Amniotic stem cell (primary cell): ENCODE measurements at regions not wholly inside any gene's neighbourhood (a gene's known extent, or its start where the extent isn't known, plus 50 kb on each side); places are given as distances from the start of the nearest gene placed in this dataset.

Source experiments
- DNase-seq: peaks from one replicate; lab custom pipeline; 2025; lab: John Stamatoyannopoulos, UW

DNA sequence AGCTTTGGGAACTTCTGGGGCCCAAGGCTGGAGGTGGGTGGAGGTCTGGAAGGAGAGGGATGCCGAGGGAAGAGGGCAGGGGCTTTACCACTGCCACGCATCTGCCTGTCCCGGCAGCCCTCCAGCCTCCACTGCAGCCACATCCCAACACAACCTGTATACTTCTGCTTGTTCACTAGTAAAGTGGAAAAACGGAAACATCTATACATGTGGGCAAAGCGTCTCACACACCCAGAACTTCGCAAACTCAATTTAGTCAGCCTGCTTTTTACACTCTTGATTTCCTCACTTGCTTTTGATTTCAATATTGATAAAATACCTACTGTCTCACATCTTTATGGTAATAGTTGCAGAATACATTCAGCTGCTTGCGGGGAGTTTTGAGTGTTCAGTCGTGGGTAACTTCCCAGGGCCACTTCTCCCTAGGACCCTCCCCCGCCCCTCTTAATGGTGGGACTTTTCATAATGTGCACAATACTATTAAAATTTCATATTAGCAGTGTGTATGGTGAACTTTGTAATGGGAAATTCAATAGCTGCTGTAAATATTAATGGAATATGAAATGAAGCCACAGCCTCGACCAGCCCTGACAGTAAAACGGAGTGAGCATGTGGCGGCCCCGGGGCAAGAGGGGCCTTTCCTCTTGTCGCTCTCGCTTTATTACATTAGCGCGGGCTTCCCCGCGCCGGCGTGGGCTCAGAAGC is 85.2 kb downstream of the NR2F2 start:
- DNase-seq = no peak

DNA sequence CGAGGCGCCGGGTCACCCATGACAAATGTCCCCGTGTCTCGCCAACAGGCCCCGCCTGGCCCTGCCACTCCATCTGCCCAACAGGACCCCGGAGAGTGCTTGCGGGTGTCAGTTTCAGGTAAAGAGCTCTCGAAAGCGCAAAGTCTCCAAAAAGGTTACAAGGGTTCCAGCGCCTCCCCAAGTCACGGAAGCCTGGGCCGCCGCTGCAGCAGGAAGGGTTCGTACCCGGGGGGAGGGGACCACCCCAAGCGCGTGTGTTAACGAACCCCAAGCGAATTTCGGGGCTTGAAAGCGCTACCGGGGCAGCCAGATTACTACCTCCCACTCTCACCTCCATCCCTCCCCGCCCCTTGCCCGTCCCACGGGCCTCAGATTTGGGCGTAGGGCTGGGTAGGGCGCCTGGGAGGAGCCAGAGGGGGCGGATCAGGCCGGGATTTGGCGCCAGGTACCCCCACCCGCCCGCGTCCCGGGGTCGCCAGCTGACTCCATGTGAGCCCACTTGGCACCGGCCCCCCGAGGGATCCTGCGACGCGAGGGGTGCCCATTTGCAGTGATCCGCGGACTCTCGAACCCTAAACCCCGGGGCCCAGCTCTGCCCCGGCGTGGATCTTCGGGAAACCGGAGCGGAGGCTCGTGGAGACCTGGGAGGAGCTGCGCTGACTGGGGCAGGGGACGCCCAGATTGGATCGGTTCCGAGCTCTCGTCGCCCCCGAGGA is 85.9 kb downstream of the NR2F2 start:
- DNase-seq = no peak

DNA sequence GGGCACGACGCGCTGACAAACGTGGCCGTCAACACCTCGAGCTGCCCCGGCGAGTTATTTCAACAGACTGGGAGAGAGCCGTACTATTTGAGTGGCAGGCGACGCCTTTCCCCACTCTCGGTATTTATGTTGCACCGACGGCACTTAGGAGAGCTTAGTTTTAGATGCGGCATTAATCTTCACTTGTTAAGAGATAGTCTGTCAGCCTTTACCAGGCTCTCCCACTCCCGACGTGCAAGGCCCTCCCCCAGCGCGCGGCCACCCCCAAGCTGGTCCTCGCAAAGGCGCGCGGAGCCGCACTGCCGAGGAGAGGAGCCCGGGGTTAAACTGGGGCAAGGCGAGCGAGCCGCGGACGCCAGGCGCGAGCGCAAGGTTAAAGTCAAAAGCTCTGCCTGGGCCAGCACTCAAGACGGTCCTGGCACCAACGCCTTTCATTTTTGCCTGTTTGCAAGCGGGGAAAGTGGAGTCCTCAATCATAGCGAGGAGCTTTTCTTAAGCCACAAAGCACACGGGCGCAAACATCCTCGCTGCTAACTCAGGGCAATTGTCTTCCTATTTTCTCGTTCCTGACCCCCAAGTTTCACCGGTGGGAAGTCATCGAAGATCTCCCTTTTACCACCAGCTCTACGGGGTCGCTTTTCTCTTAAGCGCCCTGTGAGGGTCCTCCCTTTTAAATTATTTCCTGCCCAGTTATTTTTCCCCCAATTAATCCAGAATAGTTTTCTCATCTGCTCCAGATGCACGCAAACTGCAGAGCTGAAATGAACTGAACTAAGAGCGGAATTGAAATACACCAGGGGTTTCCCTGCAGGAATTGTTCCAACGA is 86.6 kb downstream of the NR2F2 start:
- no peak for DNase-seq

DNA sequence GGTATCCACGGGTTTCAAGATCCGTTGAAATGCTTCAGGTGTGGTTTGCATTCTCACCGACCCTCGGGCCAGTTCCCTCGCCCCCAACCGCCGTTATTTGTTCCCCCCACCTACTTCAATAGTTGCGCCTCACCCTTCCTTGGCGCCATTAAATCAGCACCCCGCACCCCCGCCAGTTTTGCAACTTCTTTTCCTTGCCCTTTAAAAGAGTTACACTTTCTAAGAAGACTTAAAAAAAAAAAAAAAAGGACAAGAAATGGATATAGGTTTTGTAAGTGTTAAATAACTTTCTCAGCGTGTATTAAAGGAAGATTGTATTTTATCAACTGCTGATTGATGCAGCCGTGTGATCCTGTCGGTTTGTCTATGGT is 87.2 kb downstream of the NR2F2 start:
- no peak for DNase-seq

DNA sequence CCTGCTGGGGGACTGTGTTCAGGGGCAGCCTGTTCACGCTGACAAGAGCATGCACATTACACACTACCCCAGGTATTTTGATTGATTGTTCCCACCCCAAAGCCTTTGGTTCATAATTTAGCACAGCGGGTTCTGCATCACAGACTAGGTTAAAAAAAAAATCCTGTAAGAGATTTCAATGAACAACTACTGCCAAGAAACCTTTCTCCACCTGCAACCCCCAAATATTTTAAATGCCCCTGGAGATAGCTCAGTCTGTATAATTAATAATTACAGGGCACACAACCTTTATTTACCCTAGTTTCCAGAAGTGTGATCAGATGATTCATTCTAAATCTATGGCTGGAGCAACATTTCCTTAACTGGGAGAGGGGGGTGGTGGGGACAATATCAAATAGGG is 87.6 kb downstream of the NR2F2 start:
- DNase-seq = no peak

DNA sequence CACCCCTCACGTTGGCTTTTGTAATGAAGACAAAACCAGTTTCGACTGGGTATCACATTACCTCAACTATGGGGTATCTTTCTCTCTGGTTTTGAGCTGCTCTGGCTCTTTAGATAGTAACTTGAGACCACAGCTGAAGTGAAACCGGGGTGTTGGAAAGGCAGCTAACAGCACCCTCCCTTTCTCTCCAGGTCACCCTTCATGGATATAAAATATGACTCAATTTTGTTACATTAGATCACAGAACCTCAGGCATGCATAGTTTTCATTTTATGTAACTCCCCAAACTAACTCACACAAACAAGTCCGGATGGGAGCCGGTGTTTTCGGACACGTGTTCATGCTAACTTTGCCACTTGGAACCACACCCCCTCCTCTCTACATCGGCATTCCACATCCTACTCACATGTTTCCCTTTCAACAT is 90.7 kb downstream of the NR2F2 start:
- DNase-seq = no peak

DNA sequence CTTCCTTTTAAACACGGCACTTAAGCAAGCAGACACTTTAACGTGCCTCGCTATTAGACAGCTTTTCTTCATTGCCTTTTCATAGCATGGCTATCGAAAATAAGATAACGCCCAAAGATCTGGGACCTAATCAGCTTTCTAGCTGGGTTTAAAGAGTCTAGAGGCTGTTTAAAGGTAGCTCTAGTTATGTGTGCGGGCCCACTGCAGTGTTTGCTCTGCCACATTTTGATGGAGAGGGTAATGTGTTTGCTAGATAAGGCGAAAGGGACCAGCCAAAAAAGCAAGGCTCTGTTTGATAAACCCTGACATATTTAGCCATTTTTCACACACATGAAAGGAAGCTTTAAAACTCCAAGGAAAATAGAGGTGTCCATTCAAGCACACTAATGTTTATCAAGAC is 91.6 kb downstream of the NR2F2 start:
- no peak for DNase-seq

DNA sequence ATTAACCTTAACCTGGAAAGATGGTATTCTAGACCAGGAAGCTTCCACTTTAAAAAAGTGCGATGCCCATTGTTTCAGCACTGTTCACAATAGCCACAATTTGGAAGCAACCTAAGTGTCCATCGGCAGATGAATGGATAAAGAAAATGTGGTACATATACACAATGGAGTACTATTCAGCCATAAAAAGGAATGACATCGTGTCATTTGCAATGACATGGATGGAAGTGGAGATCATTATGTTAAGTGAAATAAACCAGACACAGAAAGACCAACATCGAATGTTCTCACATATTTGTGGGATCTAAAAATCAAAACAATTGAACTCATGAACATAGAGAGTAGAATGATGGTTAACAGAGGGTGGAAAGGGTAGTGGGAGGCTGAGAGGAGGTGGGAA is 94.2 kb downstream of the NR2F2 start:
- no peak for DNase-seq

DNA sequence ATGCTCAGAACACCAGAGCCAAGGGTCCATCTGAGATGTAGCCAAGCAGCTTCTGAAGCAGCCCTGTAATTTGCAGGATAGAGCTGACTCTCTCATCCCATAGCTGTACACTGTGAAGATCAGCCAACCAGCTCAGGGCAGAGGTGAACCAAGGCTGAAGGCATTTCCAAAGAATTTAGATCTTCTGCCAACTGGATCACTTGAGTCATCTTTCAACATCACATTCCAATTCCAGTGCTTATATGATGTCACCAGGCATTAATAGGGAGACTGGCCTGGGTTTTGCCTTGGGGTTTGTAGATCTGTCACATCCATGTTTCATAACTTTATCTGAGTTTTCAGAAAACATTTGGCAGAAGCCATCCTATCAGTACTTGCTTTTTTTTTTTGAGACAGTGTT is 98.2 kb downstream of the NR2F2 start:
- peak; percentile 84 for DNase-seq

DNA sequence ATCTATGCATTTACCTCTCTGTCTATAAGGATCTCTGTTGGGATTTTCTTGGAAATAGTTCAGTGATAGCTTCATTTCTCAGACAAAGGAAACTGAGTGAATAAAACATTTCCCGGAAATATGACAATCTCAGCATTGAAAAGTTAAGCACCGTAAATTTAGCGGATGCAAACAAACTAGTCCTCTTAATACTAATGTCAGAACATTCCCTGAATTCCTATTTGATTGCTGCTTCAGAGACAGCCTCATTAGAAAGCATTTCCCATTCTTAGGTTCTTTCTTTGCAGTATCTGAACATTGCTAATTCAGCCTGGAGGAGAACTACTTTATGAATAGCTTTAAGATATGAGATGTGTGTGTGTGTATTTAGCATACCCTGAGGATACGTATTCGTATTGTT is 101.3 kb downstream of the NR2F2 start:
- no peak for DNase-seq

DNA sequence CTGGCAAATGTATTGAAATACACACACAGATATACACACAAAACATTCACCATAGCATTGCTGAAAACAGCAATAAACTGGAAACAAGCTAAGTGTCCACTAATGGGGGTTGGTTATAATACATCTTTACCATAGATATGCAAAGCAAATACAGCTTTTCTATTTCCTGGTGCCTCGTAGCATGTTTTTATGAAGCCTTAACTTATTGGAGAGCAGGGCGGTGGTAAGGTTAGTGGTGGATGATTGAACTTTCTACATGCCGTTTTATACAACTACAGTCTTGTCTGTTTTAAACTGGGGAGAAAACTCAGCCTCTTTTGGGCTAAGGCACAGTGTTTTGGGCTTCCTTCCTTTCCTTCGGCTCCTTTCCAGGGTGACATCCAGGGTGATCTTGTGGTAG is 104.5 kb downstream of the NR2F2 start:
- no peak for DNase-seq

DNA sequence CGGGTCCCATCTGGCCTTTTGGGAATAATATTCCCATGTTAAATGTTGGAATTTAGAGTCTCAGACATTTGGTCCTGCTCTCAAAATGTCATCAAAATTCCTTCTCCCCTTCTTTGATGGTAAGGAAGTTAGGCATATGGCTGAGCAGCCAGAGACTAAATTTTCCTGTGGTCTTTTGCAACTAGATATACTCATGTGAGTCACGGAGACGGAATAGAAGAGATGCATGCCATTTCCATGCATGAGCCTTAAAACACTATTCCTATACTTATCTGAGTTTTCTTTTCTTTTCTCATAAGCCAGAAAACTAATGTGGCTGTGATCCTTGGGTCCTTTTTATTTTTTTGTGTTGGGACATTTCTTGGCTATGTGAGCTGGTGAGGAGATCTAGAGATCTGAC is 105.3 kb downstream of the NR2F2 start:
- no peak for DNase-seq

DNA sequence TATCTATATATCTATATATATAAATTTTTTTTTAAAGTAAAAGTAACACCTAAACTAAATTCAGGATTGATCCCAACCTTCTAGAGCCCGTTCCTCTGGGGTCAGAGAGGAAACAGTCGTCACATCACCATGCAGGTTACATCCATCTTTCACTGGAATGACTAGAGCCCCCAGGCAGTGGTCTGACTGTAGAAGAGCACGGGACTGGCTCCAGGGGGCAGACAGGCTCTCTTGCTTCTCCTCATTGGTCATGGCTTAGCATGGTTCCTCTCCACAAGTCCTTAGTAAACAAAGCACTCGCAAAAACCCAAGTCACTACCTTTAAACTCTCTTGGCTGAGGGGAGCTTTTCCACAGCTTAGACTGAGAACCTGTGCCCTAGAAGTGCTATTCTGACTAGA is 110.5 kb downstream of the NR2F2 start:
- DNase-seq = no peak

DNA sequence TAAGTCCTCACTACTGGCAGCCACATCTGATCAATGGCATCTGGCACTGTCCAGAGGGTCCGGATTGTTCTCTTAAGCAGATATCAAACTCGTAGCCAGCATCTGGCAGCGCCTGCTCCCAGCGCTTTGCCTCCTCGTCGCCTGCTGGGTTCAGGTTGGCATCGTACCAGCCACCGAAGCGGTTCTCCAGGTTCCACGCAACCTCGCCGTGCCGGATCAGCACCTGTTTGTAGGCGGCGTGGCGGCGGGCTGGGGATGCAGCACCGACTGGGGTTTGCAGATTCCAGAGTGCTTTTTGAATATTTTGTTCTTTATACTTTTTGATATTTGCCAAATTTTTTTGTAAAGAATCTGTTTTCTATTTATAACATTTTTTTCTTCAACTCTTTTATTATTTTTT is 111.6 kb downstream of the NR2F2 start:
- DNase-seq = no peak

DNA sequence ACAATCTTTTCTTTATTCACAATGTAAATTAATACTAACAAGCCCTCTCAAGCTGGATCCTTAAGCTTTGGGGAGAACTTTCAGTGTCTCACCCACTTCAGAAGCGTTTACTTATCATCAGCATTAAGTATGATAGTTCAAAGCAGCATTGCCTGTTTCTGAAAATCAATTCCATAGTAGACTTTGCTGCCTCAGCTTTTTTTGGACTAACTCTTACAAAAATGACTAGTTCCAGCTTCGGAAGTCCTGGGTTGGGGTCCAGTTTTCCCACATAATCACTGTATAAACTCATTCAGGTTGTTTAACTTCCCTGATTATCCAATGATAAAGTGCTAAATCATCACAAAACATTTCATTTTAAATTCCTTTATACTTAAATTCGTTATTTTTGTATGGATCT is 114.4 kb downstream of the NR2F2 start:
- DNase-seq = no peak

DNA sequence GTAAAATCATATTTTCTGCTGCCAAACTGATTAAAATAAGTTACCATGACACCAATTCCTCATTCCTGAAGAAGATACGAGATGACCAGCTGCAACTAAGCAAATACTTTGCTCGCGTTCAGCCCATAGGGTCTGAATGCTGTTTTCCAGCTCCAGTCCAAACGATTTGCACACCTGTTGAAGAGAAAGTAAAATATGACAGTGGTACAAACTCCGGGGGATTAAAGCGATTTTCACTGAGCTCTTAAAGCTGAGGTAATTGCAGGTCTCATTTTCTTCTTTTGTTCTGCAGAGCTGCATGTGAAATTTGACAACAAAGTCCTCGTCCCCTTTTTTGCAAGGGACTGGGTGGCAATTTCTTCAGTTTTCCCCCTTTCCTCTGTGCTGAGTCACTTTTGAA is 118.4 kb downstream of the NR2F2 start:
- DNase-seq = no peak

DNA sequence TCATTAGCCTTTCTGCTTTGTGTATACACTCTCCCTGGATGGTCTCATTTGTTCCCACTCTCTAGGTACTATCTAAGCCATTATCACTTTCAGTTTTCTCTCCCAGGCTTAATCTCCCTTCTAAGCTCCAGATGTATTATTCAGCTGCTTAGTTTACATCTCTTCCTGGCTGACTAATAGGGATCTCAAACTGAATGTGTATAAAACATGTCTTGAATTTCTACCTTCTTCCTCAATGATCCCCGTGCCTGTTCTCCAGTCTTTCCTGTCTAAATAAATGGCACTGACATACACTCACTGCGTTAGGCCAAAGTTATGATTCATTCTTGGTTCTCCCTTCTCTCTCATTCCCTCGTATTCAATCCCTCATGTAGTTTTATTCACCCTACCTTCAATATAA is 127.3 kb downstream of the NR2F2 start:
- no peak for DNase-seq

DNA sequence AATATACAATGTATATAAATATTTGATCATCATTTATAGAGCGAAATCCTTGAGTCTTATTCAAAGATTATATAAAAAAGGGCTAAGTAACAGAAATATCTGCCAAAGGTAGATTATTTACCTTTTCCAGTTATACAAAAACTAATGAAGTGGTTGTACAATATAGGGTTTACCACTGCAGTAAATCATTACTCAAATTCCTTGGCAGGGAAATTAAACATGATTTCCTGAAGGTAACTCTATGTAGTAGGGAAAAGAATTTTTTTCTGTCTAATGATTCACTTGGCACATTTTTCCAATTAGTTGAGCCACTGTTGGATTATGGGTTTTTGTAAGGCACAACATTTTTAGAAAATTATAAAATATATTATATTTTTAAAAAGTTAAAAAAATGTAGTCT is 129.6 kb downstream of the NR2F2 start:
- DNase-seq = no peak

DNA sequence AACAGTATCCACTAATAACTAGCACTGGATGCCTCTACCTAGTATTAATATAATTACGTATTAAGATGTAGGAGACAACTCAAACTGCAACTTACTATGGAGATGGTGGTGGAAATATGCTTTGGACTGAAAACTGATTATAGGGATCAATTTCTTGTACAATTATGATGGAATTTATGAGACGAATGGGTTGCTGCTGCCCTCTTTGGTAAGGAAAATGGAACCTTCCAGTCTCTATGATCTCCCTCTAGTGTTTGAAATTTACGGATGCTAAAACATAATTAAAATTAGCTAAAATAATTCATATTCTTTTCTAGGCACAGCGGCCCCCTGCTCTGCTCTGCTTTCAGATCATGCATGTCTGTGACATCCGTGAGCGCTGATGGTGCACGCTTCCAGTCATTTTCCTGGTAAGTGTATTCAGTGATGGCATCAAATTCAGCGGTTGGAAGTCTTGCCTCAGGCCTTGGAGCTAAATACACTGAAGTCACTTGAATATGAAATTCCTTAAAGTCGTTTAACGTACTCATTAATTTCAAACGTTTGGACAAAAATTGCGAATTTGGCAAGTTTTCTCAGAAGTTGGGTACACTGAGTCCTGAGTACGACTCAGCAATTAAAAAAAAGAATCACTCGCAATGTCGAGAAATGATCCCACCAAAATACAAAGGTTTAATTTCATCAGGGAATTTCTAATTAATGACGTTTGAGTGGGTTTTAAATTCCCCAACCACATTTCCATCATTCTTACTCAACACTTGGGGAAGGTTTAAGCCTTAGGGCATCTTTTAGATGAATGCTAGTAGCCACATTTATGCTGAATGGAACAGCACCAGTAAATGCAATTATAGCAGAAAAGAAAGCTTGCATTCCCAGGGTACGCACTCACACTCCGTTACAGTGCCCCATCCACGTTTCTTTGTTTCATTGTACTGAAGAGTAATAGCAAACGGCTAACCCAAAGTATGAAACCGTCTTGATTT is 132.6 kb downstream of the NR2F2 start:
- no peak for DNase-seq

DNA sequence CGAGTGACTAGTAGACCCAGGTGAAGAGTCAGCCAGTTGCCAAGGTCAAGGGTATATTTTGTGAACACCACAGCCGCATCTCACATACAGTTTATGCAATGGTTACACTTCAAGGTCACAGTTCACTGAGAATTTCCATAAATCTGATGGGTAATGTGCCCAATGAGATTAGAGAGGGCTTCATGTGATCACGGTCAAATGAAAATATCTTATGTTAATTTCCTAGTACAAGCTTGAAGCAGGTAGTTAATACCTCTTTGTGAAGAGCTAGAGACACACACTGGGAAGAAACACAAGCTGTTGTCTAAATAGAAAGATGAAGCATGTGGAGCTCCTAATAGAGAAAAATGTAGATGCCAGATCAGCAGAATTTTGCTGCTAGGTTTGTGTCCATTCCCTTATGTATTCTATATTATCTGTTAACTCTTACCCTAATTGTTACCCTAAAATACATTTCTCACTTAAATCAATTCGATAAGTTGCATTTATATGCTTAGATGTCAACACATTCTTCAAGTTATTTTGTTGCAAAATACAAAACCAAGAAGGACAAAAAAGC is 136.0 kb downstream of the NR2F2 start:
- no peak for DNase-seq

DNA sequence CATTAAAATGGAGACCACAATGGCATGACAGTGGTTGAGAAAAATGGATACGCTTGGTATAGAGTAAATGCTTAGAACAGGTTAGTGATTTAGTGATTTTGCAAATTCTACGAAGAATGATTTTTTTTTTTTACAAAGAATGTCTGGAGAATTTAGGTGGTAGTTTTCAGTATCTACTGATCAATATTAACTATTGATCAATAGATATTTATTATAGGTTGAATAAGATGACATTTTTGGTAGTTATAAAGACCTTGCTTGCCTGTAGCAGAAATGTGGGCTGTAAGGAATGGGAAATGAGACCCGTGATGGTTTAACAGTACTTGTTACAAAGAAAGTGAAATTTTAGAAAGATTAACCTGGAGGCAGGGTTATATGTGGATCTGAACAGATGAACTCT is 137.5 kb downstream of the NR2F2 start:
- DNase-seq = no peak
